ENCODE measurements at regions not wholly inside any gene's neighbourhood (a gene's known extent, or its start where the extent isn't known, plus 50 kb on each side); places are given as distances from the start of the nearest gene placed in this dataset.

GRCh38 chr4:156176896-156177295 is 223.2 kb upstream of the CTSO start:
- ChIA-PET POLR2A (no interaction called here), CTCF (no interaction called here)
- Histone ChIP-seq H3K4me2 (replicated peaks; ENCODE audit: low read depth, low read length, poor library complexity, severe bottlenecking) (no peak overlapping the region), H3K36me3 (replicated peaks in 1 of 2; ENCODE audit: control extremely low read depth in 1 of 2, control insufficient read depth in 1 of 2, extremely low read depth in 1 of 2, insufficient read depth in 2 of 2, low read length in 1 of 2) (no peaks in the 10 kb centered on the region), H3K4me3 (ENCODE audit: control extremely low read depth in 1 of 5, extremely low read depth in 1 of 5, insufficient read depth in 1 of 5, low read depth in 2 of 5, low read length in 4 of 5) (no peak overlapping the region), H2AFZ (ENCODE audit: insufficient read depth, low read depth, low read length, poor library complexity, severe bottlenecking) (no peak overlapping the region), H4K20me1 (ENCODE audit: control insufficient read depth, insufficient read depth, low read length, poor library complexity, severe bottlenecking) (no peaks in the 10 kb centered on the region), H3K9ac (ENCODE audit: low read length) (no peak overlapping the region), H3K27ac (ENCODE audit: low read length in 2 of 2) (no peak overlapping the region), H3K4me1 (ENCODE audit: control insufficient read depth in 2 of 2, insufficient read depth in 2 of 2, low read length in 2 of 2) (no peaks in the 10 kb centered on the region), H3K79me2 (ENCODE audit: control insufficient read depth, insufficient read depth, low read length) (no peaks in the 10 kb centered on the region), H3K9me3 (ENCODE audit: control extremely low read depth in 1 of 3, control insufficient read depth in 2 of 3, insufficient read depth in 1 of 3, low read length in 2 of 3) (peaks cover 0 to 3% (median 0%) of the 10 kb centered on the region in 3 donors), H3K27me3 (replicated peaks in 1 of 4; ENCODE audit: control extremely low read depth in 1 of 4, control insufficient read depth in 3 of 4, insufficient read depth in 4 of 4, low read length in 3 of 4) (no peaks in the 10 kb centered on the region)
- H3K4me1 Mint-ChIP-seq: no peaks in the 10 kb centered on the region
- intact Hi-C loops (cut with micrococcal nuclease): no loop called here
- DNase-seq (no peak), ATAC-seq (ENCODE audit: low read depth) (no peak)
- H3K9me3 Mint-ChIP-seq (ENCODE audit: insufficient read depth): no peaks in the 10 kb centered on the region
- no peak for TF ChIP-seq CTCF (IDR thresholded peaks at IDR 0.05)
- no peak for TF ChIP-seq EZH2 (IDR thresholded peaks at IDR 0.05; ENCODE audit: borderline replicate concordance, insufficient read depth, low read depth, low read length, poor library complexity, severe bottlenecking)
- H3K27ac Mint-ChIP-seq: no peak overlapping the region
- no CpG with 5 or more reads among the region's 3 CpGs for WGBS (ENCODE audit: insufficient coverage)
- no peaks in the 10 kb centered on the region for H3K27me3 Mint-ChIP-seq
- H3K4me3 Mint-ChIP-seq: no peak overlapping the region

- TF ChIP-seq EZH2 (IDR thresholded peaks at IDR 0.05; ENCODE audit: borderline replicate concordance, insufficient read depth, low read depth, low read length, poor library complexity, severe bottlenecking) (no peak), CTCF (IDR thresholded peaks at IDR 0.05) (no peak)
- Histone ChIP-seq H3K9me3 (ENCODE audit: control extremely low read depth in 1 of 3, control insufficient read depth in 2 of 3, insufficient read depth in 1 of 3, low read length in 2 of 3) (peaks cover 0 to 3% (median 0%) of the 10 kb centered on the region in 3 donors), H2AFZ (ENCODE audit: insufficient read depth, low read depth, low read length, poor library complexity, severe bottlenecking) (no peak overlapping the region), H3K9ac (ENCODE audit: low read length) (no peak overlapping the region), H3K79me2 (ENCODE audit: control insufficient read depth, insufficient read depth, low read length) (no peaks in the 10 kb centered on the region), H4K20me1 (ENCODE audit: control insufficient read depth, insufficient read depth, low read length, poor library complexity, severe bottlenecking) (no peaks in the 10 kb centered on the region), H3K4me3 (ENCODE audit: control extremely low read depth in 1 of 5, extremely low read depth in 1 of 5, insufficient read depth in 1 of 5, low read depth in 2 of 5, low read length in 4 of 5) (no peak overlapping the region), H3K36me3 (replicated peaks in 1 of 2; ENCODE audit: control extremely low read depth in 1 of 2, control insufficient read depth in 1 of 2, extremely low read depth in 1 of 2, insufficient read depth in 2 of 2, low read length in 1 of 2) (no peaks in the 10 kb centered on the region), H3K4me1 (ENCODE audit: control insufficient read depth in 2 of 2, insufficient read depth in 2 of 2, low read length in 2 of 2) (no peaks in the 10 kb centered on the region), H3K4me2 (replicated peaks; ENCODE audit: low read depth, low read length, poor library complexity, severe bottlenecking) (no peak overlapping the region), H3K27me3 (replicated peaks in 1 of 4; ENCODE audit: control extremely low read depth in 1 of 4, control insufficient read depth in 3 of 4, insufficient read depth in 4 of 4, low read length in 3 of 4) (no peaks in the 10 kb centered on the region), H3K27ac (ENCODE audit: low read length in 2 of 2) (no peak overlapping the region)
- POLR2A ChIA-PET: no interaction called here
- no peaks in the 10 kb centered on the region for H3K9me3 Mint-ChIP-seq (ENCODE audit: insufficient read depth)
- ATAC-seq (ENCODE audit: low read depth) (no peak), DNase-seq (no peak)
- H3K4me3 Mint-ChIP-seq: no peak overlapping the region
- H3K4me1 Mint-ChIP-seq: no peaks in the 10 kb centered on the region
- WGBS (ENCODE audit: insufficient coverage): no CpG with 5 or more reads among the region's 1 CpG
- H3K27ac Mint-ChIP-seq: no peak overlapping the region
- intact Hi-C loops (cut with micrococcal nuclease): no loop called here
- no peaks in the 10 kb centered on the region for H3K27me3 Mint-ChIP-seq
- CTCF ChIA-PET: no interaction called here
Observed at GRCh38 chr4:156173937-156174336, 220.3 kb upstream of the CTSO start.

All from B cell (primary cell).